Stimulated activated naive CD4-positive, alpha-beta T cell treated with Interleukin-2 at 50 U/mL for 16 hours (primary cell): ENCODE measurements at regions not wholly inside any gene's neighbourhood (a gene's known extent, or its start where the extent isn't known, plus 50 kb on each side); places are given as distances from the start of the nearest gene placed in this dataset.

Experiments used
- DNase-seq: peaks from one replicate; lab custom pipeline; 2025; lab: John Stamatoyannopoulos, UW

GRCh38 chr11:70742553-70743291 lies 344.4 kb downstream of the CTTN start:
- no peak for DNase-seq

- no peak for DNase-seq
Measured at GRCh38 chr11:70743329-70743728, 345.0 kb downstream of the CTTN start.

GRCh38 chr11:70743941-70744351 lies 345.6 kb downstream of the CTTN start:
- no peak for DNase-seq

- DNase-seq: no peak
Measured at GRCh38 chr11:70744396-70745185, 346.3 kb downstream of the CTTN start.

- no peak for DNase-seq
Measured at GRCh38 chr11:70745451-70745850, 347.1 kb downstream of the CTTN start.

- no peak for DNase-seq
Measured at GRCh38 chr11:70745941-70746340, 347.6 kb downstream of the CTTN start.

GRCh38 chr11:70746351-70746750 lies 348.0 kb downstream of the CTTN start:
- DNase-seq: no peak

GRCh38 chr11:70747285-70747684 lies 349.0 kb downstream of the CTTN start:
- DNase-seq: no peak

GRCh38 chr11:70747921-70748320 lies 349.6 kb downstream of the CTTN start:
- DNase-seq: no peak

- DNase-seq: no peak
Measured at GRCh38 chr11:70751142-70751734, 352.9 kb downstream of the CTTN start.

- DNase-seq: peak; percentile 21
Measured at GRCh38 chr11:70755410-70756158, 357.3 kb downstream of the CTTN start.

GRCh38 chr11:70756341-70756740 lies 358.0 kb downstream of the CTTN start:
- no peak for DNase-seq

GRCh38 chr11:70756756-70757155 lies 358.4 kb downstream of the CTTN start:
- no peak for DNase-seq

GRCh38 chr11:70757241-70757640 lies 358.9 kb downstream of the CTTN start:
- DNase-seq: no peak

- no peak for DNase-seq
Measured at GRCh38 chr11:70758206-70758605, 359.9 kb downstream of the CTTN start.

GRCh38 chr11:70759846-70760245 lies 361.5 kb downstream of the CTTN start:
- DNase-seq: no peak

- no peak for DNase-seq
Measured at GRCh38 chr11:70760416-70761020, 362.2 kb downstream of the CTTN start.

GRCh38 chr11:70761094-70761907 lies 363.0 kb downstream of the CTTN start:
- DNase-seq: no peak

GRCh38 chr11:70761908-70762337 lies 363.6 kb downstream of the CTTN start:
- DNase-seq: no peak

- DNase-seq: no peak
Measured at GRCh38 chr11:70762810-70763209, 364.5 kb downstream of the CTTN start.

GRCh38 chr11:70763606-70764005 lies 365.3 kb downstream of the CTTN start:
- no peak for DNase-seq
